DOHH2 (cell line): ENCODE measurements at regions not wholly inside any gene's neighbourhood (a gene's known extent, or its start where the extent isn't known, plus 50 kb on each side); places are given as distances from the start of the nearest gene placed in this dataset.

ENCODE experiments used
- CTCF ChIP-seq: fragments of 200-600 bp; sonication (generic); IDR thresholded peaks from one replicate; pipeline ENCODE4 v1.5.1; 2014; ENCODE audit warnings: antibody characterized with exemption, mild to moderate bottlenecking, low read depth, low read length; ENCODE audit not compliant: poor library complexity, severe bottlenecking
- EZH2phosphoT487 ChIP-seq: fragments of 200-600 bp; sonication (generic); IDR thresholded peaks from 2 replicates; pipeline ENCODE4 v1.6.1; 2017; ENCODE audit warnings: borderline replicate concordance, mild to moderate bottlenecking, antibody characterized with exemption, low read length, moderate library complexity, mixed read lengths

GRCh38 chr2:149828520-149829210, 241.1 kb upstream of the MMADHC start:
- no peak for TF ChIP-seq CTCF
- TF ChIP-seq EZH2phosphoT487: no peak
